ENCODE measurements at regions not wholly inside any gene's neighbourhood (a gene's known extent, or its start where the extent isn't known, plus 50 kb on each side); places are given as distances from the start of the nearest gene placed in this dataset.

- H3K27me3 ChIP-seq: no peaks in the 10 kb centered on the region
- no peak overlapping the region for H3K4me3 ChIP-seq
- peaks cover 0 to 16% (median 8%) of the 10 kb centered on the region in 4 donors for H3K4me1 ChIP-seq
- intact Hi-C loops (cut with DNase I): no loop called here
- peak overlapping the region in 1 of 4 donors; percentile 15 for H3K27ac ChIP-seq
- 62 to 75% methylated on average over 3 of the region's 3 CpGs for WGBS, 2 donors
- DNase-seq: no peak
- TF ChIP-seq, protein P1, sequence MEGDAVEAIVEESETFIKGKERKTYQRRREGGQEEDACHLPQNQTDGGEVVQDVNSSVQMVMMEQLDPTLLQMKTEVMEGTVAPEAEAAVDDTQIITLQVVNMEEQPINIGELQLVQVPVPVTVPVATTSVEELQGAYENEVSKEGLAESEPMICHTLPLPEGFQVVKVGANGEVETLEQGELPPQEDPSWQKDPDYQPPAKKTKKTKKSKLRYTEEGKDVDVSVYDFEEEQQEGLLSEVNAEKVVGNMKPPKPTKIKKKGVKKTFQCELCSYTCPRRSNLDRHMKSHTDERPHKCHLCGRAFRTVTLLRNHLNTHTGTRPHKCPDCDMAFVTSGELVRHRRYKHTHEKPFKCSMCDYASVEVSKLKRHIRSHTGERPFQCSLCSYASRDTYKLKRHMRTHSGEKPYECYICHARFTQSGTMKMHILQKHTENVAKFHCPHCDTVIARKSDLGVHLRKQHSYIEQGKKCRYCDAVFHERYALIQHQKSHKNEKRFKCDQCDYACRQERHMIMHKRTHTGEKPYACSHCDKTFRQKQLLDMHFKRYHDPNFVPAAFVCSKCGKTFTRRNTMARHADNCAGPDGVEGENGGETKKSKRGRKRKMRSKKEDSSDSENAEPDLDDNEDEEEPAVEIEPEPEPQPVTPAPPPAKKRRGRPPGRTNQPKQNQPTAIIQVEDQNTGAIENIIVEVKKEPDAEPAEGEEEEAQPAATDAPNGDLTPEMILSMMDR (IDR thresholded peaks at IDR 0.05): no peak
- TF ChIP-seq POLR2A (IDR thresholded peaks at IDR 0.05) (no peak), POLR2AphosphoS5 (IDR thresholded peaks at IDR 0.05) (no peak), EP300 (IDR thresholded peaks at IDR 0.05) (no peak)
- no peaks in the 10 kb centered on the region for H3K9me3 ChIP-seq
- H3K36me3 ChIP-seq: no peaks in the 10 kb centered on the region
These were observed 104.4 kb downstream of the CETN3 start for GRCh38 chr5:90305041-90305720.

DNA sequence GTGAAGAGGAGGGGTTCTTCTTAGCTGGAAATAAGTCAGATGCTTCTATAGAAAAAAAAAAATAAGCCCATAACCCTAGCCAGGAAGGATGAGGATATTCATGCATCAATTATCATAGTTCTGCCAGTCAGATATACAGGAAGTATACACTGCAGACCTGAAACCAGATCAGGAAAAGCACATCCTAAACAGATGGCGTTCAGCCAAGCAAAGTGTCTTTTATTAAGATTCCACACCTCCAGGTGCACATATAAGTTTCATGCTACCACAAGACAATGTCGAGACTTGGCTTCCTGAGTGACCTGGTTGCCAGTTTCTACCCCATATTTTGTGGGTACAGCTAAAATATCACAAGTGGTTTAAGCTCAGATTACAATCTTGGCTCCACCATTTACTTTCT is 108.3 kb downstream of the CETN3 start:
- Histone ChIP-seq H3K9me3 (no peaks in the 10 kb centered on the region), H3K4me3 (no peak overlapping the region), H3K27me3 (no peaks in the 10 kb centered on the region), H3K4me1 (peaks cover 0 to 22% (median 4%) of the 10 kb centered on the region in 4 donors), H3K27ac (no peak overlapping the region), H3K36me3 (no peaks in the 10 kb centered on the region)
- intact Hi-C loops (cut with DNase I): no loop called here
- no peak for DNase-seq
- TF ChIP-seq, protein P1 (IDR thresholded peaks at IDR 0.05): no peak
- TF ChIP-seq EP300 (IDR thresholded peaks at IDR 0.05) (no peak), POLR2A (IDR thresholded peaks at IDR 0.05) (no peak), POLR2AphosphoS5 (IDR thresholded peaks at IDR 0.05) (no peak)
- WGBS, 2 donors: 53 to 75% methylated on average over 2 of the region's 2 CpGs

- Histone ChIP-seq H3K4me3 (no peak overlapping the region), H3K27me3 (no peaks in the 10 kb centered on the region), H3K4me1 (peaks cover 0 to 21% (median 0%) of the 10 kb centered on the region in 4 donors), H3K36me3 (no peaks in the 10 kb centered on the region), H3K9me3 (no peaks in the 10 kb centered on the region), H3K27ac (peak overlapping the region in 1 of 4 donors; percentile 12)
- no peak for DNase-seq
- intact Hi-C loops (cut with DNase I): no loop called here
- TF ChIP-seq POLR2AphosphoS5 (IDR thresholded peaks at IDR 0.05) (no peak), POLR2A (IDR thresholded peaks at IDR 0.05) (no peak), EP300 (IDR thresholded peaks at IDR 0.05) (no peak)
- TF ChIP-seq, protein P1 (IDR thresholded peaks at IDR 0.05): no peak
- WGBS, 2 donors: 83 to 84% methylated on average over 7 of the region's 7 CpGs
These were observed 112.4 kb downstream of the CETN3 start for GRCh38 chr5:90297045-90297764.

- WGBS, 2 donors: 90 to 92% methylated on average over 5 of the region's 5 CpGs
- Histone ChIP-seq H3K4me1 (peaks cover 0 to 22% (median 6%) of the 10 kb centered on the region in 4 donors), H3K9me3 (no peaks in the 10 kb centered on the region), H3K27ac (no peak overlapping the region), H3K4me3 (no peak overlapping the region), H3K36me3 (no peaks in the 10 kb centered on the region), H3K27me3 (no peaks in the 10 kb centered on the region)
- intact Hi-C loops (cut with DNase I): no loop called here
- no peak for DNase-seq
- TF ChIP-seq POLR2AphosphoS5 (IDR thresholded peaks at IDR 0.05) (no peak), POLR2A (IDR thresholded peaks at IDR 0.05) (no peak), EP300 (IDR thresholded peaks at IDR 0.05) (no peak)
- TF ChIP-seq, protein P1 (IDR thresholded peaks at IDR 0.05): no peak
These were observed 115.0 kb downstream of the CETN3 start for GRCh38 chr5:90294604-90295003.
